GM18861 (cell line): ENCODE measurements at regions not wholly inside any gene's neighbourhood (a gene's known extent, or its start where the extent isn't known, plus 50 kb on each side); places are given as distances from the start of the nearest gene placed in this dataset.
A peak's percentile ranks its signal among the peaks of the same experiment; 100 is the strongest.

Source experiments
- ATAC-seq: cut with Tn5 transposase; IDR thresholded peaks from one replicate; pipeline ENCODE4 v1.9.1; 2021; ENCODE audit not compliant: unreplicated experiment

GRCh38 chr9:28678097-28678496 lies 1104.8 kb upstream of the C9orf72 start:
- ATAC-seq: no peak

DNA sequence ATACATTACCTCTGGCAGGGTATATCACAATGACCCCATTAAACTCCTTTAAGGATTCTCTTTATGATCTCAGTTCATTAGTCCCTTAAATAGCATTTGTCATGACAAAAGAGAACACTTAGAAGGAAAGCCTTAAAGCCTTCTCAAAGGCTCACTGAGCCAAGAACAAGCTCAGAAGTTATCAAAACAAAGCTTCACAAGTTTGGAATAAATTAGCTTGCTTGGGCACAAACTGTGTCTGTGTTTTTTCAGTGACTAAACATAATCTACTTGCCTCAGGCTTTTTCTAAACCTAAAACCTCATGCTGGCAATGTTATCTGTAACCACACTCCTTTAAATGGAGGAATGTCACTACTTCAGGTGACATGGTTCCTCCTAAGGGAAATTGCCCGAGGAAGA lies 1114.9 kb upstream of the C9orf72 start:
- ATAC-seq: no peak

- ATAC-seq: no peak
Measured at GRCh38 chr9:28692012-28692411, 1118.7 kb upstream of the C9orf72 start.

GRCh38 chr9:28696960-28697359 lies 1123.7 kb upstream of the C9orf72 start:
- ATAC-seq: no peak

DNA sequence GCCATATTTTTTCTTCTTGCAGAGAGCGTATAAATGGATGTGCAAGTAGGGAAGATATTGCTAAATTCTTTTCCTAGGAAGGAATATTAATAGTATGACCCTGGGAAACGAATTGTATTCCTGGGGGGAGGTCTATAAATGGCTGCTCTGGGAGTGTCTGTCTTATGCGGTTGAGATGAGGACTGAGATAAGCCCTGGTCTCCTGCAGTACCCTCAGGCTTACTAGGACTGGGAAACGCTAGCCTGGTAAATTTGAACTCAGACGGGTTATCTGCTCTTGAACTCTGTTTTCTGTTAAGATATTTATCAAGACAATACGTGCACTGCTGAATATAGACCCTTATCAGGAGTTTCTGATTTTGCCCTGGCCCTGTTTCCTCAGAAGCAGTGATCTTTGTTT lies 1126.4 kb upstream of the C9orf72 start:
- ATAC-seq: no peak

DNA sequence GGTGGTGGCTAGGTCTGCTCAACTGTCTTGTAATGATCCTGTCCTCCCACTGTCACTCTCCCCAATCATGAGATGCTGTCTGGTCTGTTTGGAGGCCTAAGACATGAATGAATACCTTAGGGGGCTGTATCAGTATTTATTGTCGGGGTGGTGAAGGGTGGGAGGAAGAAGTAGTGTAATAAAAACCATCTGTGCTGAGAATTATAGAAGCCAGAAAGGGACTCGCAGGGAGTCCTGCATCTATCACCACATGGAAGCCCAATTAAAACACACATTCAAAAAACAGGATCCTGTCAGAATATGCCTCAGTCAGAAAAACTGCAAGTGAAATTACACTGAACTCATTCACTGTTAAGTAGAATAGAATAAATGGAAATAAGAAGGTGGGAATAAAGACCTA lies 1134.3 kb upstream of the C9orf72 start:
- no peak for ATAC-seq

DNA sequence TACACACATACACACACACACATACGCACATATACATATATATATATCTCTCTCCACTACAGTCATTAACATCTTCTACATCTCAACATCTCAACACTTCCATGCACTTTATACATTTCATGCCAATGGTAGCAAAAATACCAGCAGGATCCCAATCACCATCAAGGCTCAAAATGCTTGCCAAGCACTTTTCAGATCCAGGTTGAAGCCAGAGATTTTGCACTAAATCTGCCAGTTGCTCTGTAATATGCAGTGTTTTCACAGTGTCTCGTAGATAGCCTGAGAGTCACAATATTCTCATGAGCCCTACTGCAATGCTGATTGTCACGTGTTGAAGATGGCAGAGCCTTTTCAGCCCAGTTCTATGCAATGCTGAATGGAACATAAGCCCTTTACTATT lies 1140.9 kb upstream of the C9orf72 start:
- ATAC-seq: no peak

DNA sequence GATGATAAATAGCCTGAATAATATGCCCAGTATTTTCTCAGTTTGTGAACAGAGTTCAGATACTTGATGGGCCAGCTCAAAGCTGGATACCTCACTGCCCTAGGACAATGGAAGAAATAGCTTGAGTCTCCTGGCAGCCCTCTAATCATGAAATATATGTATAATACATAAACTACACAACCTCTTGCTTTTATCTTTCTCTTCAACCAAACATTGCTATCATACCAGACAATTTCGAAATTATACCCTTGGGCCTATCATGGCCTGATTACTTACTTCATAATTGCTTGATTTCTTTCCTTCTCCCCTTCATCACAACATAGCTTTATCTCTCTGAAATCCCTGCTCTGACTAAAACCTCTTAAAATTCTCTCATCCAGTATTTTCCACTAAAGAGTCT lies 1144.9 kb upstream of the C9orf72 start:
- ATAC-seq: no peak

DNA sequence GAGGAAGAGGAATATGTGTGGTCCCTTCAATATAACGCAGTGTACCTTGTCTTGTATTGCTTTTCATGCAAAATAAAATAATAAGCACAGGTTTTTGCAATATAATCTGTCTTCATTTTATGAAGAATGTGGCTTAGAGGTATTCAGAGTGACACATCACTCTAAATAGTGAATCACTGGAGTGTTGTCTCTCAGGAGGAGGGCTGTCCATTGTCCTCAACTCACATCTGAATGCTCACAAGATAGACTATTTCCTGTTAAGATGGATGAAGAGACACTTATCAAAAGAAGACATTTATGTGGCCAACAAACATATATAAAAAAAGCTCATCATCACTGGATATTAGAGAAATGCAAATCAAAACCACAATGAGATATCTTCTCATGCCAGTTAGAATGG lies 1147.5 kb upstream of the C9orf72 start:
- ATAC-seq: no peak

DNA sequence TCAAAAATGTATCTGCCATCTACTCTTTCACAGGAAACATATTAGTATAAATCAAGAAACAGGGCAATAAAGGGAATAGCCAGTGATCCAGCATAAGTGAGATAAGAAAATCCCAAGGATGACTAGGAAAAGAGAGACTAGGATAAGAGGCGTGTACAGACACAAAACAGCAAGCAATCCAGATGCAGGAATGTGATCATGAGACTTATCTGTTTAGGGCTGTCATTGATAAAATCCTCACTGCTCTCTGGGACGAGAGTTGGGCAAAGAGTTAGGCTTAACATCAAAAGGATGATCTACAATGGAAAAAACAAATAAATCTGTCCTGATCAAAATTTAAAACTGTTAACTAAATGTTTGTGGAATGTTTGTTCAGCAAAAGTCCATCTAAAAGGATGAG lies 1156.8 kb upstream of the C9orf72 start:
- no peak for ATAC-seq

- ATAC-seq: no peak
Measured at GRCh38 chr9:28735738-28736342, 1162.6 kb upstream of the C9orf72 start.

DNA sequence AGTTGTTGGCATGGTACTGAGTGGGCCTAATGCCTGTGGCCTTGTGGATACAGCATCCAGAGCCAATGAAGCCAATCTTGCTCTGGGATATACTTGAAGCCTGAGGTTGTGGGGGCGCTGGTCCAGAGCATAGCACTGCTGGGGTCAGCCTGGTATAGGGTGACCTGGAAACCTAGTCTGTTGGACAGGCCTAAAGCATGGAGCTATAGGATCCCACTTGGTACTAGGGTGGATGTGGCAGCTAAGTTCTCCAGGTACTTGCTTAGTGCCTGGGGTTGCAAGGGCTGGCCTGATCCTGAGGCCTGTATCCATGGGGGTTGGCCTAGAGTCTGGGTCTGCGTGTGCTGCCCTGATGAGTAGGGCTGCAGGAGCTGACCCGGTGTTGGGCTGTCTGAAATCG lies 1168.2 kb upstream of the C9orf72 start:
- no peak for ATAC-seq

DNA sequence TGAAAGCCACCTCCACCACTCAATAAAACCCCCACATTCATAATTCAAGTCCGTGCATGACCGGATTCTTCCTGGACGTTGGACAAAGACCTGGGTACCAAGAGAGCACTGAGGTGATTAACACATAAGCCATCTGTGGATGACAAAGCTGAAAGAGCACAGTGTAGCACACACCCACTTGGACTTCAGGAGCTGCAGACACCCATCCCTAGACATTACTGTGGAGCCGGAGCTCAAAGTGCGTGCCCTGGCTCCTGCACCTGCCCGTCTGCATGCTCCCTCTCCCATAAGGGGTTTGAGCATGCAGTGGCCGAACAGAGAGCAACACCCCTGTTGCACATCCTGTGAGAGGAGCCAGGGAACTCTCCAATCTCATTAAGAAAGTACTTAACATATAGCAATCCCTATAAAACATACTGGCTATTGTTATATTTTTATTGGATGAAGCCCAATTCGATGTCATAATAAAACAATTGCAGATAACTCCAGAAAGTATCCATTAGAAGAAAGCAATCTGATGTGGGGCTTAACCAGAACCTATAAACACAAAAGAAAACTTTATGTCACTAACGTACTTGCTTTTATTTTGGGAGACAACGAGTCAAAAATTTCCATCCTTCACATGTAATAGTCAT lies 1174.2 kb upstream of the C9orf72 start:
- ATAC-seq: no peak

GRCh38 chr9:28750136-28750535 lies 1176.9 kb upstream of the C9orf72 start:
- no peak for ATAC-seq

DNA sequence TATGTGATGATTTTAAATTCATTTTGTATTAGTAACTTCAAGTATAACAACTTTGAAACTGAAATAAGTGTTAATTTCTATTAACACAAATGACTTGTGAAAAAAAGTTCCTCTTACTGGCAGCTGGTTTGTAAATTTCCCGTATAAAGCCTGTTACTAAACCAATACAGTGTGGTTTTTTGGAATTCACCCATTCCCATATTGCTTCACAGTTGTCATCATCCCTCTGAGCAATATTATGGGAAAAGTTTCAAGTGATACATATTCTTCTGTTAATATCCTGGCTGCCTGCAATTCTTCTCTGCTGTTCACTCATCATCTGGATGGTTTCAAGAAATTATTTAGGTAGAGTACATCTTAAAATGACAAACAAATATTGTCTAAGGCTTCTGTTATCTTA lies 1185.1 kb upstream of the C9orf72 start:
- ATAC-seq: no peak

DNA sequence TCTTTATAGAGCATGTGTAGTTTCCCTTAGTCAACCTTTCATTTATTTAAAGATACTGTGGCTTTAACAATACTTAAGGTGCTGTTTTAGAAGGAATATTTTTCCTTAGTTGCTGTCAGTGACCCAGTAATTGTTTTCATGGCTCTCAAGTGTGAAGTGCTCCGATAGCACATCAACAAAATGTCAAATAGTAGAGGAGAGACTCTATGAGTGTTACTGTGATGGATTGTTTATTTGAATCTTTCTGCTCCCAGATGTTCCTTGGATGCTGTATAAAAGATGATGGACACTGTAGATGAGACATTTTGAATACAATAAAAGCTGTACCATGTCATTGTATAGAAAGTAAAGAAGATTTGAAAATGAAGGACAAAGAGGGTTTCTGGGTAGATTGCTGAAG lies 1185.7 kb upstream of the C9orf72 start:
- no peak for ATAC-seq

- ATAC-seq: no peak
Measured at GRCh38 chr9:28762167-28762566, 1188.9 kb upstream of the C9orf72 start.

DNA sequence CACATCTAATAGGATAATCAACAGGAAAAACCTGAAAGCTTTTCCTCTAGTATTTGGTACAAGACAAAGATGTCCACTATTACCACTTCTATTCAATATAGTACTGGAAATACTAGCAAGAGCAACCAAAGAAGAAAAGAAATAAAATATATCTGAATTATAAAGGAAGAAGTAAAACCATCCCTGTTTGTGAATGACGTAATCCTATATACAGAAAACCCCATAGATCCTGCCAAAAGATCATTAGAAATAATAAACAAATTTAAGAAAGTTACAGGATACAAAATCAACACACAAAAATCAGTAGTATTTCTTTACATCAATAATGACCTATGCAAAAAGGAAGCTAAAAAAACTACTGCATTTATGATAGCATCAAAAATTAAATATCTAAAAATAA lies 1191.3 kb upstream of the C9orf72 start:
- no peak for ATAC-seq

DNA sequence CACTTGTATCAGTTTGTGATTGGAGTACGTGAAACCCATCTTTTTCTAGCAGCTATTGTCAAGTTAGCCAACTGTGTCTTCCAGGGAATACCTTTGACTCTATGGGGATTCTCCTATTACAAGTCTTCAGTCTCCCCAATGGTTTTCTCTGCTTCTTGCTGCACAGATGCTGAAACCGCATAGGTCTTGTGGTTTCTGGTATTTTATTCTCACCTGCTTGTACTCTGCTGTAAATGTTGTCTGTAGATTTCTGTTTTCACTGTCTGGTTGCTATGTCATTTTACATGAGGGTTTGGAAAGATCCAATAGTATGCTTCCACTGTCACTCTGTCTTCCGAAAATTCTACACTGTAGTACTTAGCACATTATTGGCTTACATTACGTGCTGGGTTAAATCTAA lies 1196.9 kb upstream of the C9orf72 start:
- ATAC-seq: no peak

- ATAC-seq: no peak
Measured at GRCh38 chr9:28770827-28771226, 1197.5 kb upstream of the C9orf72 start.

- peak; percentile 63 for ATAC-seq
Measured at GRCh38 chr9:28774433-28775235, 1201.4 kb upstream of the C9orf72 start.

- ATAC-seq: no peak
Measured at GRCh38 chr9:28779243-28779642, 1206.0 kb upstream of the C9orf72 start.
